Astrocyte of the hippocampus (primary cell): ENCODE measurements at regions not wholly inside any gene's neighbourhood (a gene's known extent, or its start where the extent isn't known, plus 50 kb on each side); places are given as distances from the start of the nearest gene placed in this dataset.
A peak's percentile ranks its signal among the peaks of the same experiment; 100 is the strongest.

Source experiments
- DNase-seq: peaks from one replicate; pipeline ENCODE4 v3.0.0; 2011; ENCODE audit warnings: low read depth, low spot score

- DNase-seq, result no peak
Observed at GRCh38 chr5:14017904-14018303, 73.4 kb upstream of the DNAH5 start.

- DNase-seq, result no peak
Observed at GRCh38 chr5:14016549-14016948, 72.1 kb upstream of the DNAH5 start.

- peak; percentile 97 for DNase-seq
Observed at GRCh38 chr5:14011089-14012020, 66.9 kb upstream of the DNAH5 start.

- DNase-seq, result no peak
Observed at GRCh38 chr5:14009575-14009974, 65.1 kb upstream of the DNAH5 start.

- no peak for DNase-seq
Observed at GRCh38 chr5:14008819-14009311, 64.4 kb upstream of the DNAH5 start.

- no peak for DNase-seq
Observed at GRCh38 chr5:14006823-14007520, 62.5 kb upstream of the DNAH5 start.

- no peak for DNase-seq
Observed at GRCh38 chr5:14004598-14005394, 60.3 kb upstream of the DNAH5 start.

- DNase-seq, result no peak
Observed at GRCh38 chr5:14003936-14004335, 59.4 kb upstream of the DNAH5 start.

GRCh38 chr5:14003513-14003912 is 59.0 kb upstream of the DNAH5 start:
- DNase-seq, result no peak

- DNase-seq, result no peak
Observed at GRCh38 chr5:13998254-13998653, 53.8 kb upstream of the DNAH5 start.

- no peak for DNase-seq
Observed at GRCh38 chr5:13997514-13997913, 53.0 kb upstream of the DNAH5 start.

- no peak for DNase-seq
Observed at GRCh38 chr5:13994621-13995253, 50.2 kb upstream of the DNAH5 start.
